OCI-LY3 (cell line): ENCODE measurements at regions not wholly inside any gene's neighbourhood (a gene's known extent, or its start where the extent isn't known, plus 50 kb on each side); places are given as distances from the start of the nearest gene placed in this dataset.

Source experiments
- H2AFZ ChIP-seq: fragments of 200-600, 300-600 bp; shearing (Covaris generic); 2 replicates; pipeline ENCODE4 v1.6.0; 2014; ENCODE audit warnings: antibody characterized with exemption, low read depth, low read length
- H3K27ac ChIP-seq: fragments of 200-600, 300-600 bp; sonication (generic); 2 replicates; pipeline ENCODE4 v1.5.1; 2014; ENCODE audit warnings: mild to moderate bottlenecking, low read length, moderate library complexity, mixed read lengths
- H3K27me3 ChIP-seq: fragments of 200-600, 300-600 bp; sonication (generic); 2 replicates; pipeline ENCODE4 v1.6.1; 2014; ENCODE audit warnings: low read depth, low read length, mixed read lengths
- H3K36me3 ChIP-seq: fragments of 200-600, 300-600 bp; sonication (generic); replicated peaks from 2 replicates; pipeline ENCODE3; 2014; ENCODE audit warnings: low read depth, low read length, mixed read lengths
- H3K4me1 ChIP-seq: fragments of 300-600, 200-600 bp; sonication (generic); 2 replicates; pipeline ENCODE4 v1.6.1; 2014; ENCODE audit warnings: low read length, mixed read lengths
- H3K4me2 ChIP-seq: fragments of 200-600, 300-600 bp; sonication (generic); 2 replicates; pipeline ENCODE4 v1.6.1; 2014; ENCODE audit warnings: low read length, mixed read lengths
- H3K4me3 ChIP-seq: fragments of 300-600, 200-600 bp; sonication (generic); 2 replicates; pipeline ENCODE4 v1.5.1; 2014; ENCODE audit warnings: antibody characterized with exemption, mild to moderate bottlenecking, low read length, moderate library complexity
- H3K79me2 ChIP-seq: fragments of 300-600, 200-600 bp; shearing (Covaris generic); 2 replicates; pipeline ENCODE4 v1.6.1; 2014; ENCODE audit warnings: mild to moderate bottlenecking, low read length, mixed read lengths
- H3K9ac ChIP-seq: fragments of 300-600, 200-600 bp; shearing (Covaris generic); 2 replicates; pipeline ENCODE4 v1.6.0; 2014; ENCODE audit warnings: mild to moderate bottlenecking, low read length, moderate library complexity
- H3K9me3 ChIP-seq: fragments of 200-600, 300-600 bp; shearing (Covaris generic); 2 replicates; pipeline ENCODE4 v1.6.1; 2014; ENCODE audit warnings: low read length, mixed read lengths; ENCODE audit not compliant: insufficient read depth
- H4K20me1 ChIP-seq: fragments of 200-600, 300-600 bp; sonication (generic); 2 replicates; pipeline ENCODE4 v1.6.1; 2016; ENCODE audit warnings: low read length, mixed read lengths; ENCODE audit not compliant: insufficient read depth
- CTCF ChIP-seq: fragments of 200-600, 300-600 bp; sonication (generic); IDR thresholded peaks from 2 replicates; pipeline ENCODE4 v1.5.1; 2014; ENCODE audit warnings: antibody characterized with exemption, low read length, low read depth
- EZH2phosphoT487 ChIP-seq: fragments of 200-600 bp; shearing (Covaris generic); IDR thresholded peaks from 2 replicates; pipeline ENCODE4 v1.6.1; 2018; ENCODE audit warnings: antibody characterized with exemption, mixed run types, low read depth

GRCh38 chr19:28394725-28395124 is 818.2 kb downstream of the UQCRFS1 start:
- Histone ChIP-seq H3K4me3 (no peak overlapping the region), H3K4me1 (no peaks in the 10 kb centered on the region), H3K27me3 (peaks cover 6% of the 10 kb centered on the region), H3K36me3 (no peaks in the 10 kb centered on the region), H4K20me1 (no peaks in the 10 kb centered on the region), H3K9me3 (no peaks in the 10 kb centered on the region), H3K9ac (no peak overlapping the region), H3K79me2 (no peaks in the 10 kb centered on the region), H2AFZ (no peak overlapping the region), H3K4me2 (no peak overlapping the region), H3K27ac (no peak overlapping the region)
- no peak for TF ChIP-seq CTCF
- TF ChIP-seq EZH2phosphoT487, result no peak

- Histone ChIP-seq H3K27me3 (peaks cover 11% of the 10 kb centered on the region), H3K4me1 (no peaks in the 10 kb centered on the region), H3K4me2 (no peak overlapping the region), H4K20me1 (no peaks in the 10 kb centered on the region), H3K4me3 (no peak overlapping the region), H3K9ac (no peak overlapping the region), H3K36me3 (no peaks in the 10 kb centered on the region), H3K79me2 (no peaks in the 10 kb centered on the region), H3K27ac (no peak overlapping the region), H2AFZ (no peak overlapping the region), H3K9me3 (no peaks in the 10 kb centered on the region)
- no peak for TF ChIP-seq EZH2phosphoT487
- no peak for TF ChIP-seq CTCF
Observed at GRCh38 chr19:28393574-28394336, 819.2 kb downstream of the UQCRFS1 start.

- H3K27ac ChIP-seq, result no peak overlapping the region
- no peaks in the 10 kb centered on the region for H3K4me1 ChIP-seq
- H3K9me3 ChIP-seq, result no peaks in the 10 kb centered on the region
- H3K4me3 ChIP-seq, result no peak overlapping the region
- TF ChIP-seq CTCF (no peak), EZH2phosphoT487 (no peak)
- H3K4me2 ChIP-seq, result no peak overlapping the region
- no peaks in the 10 kb centered on the region for H4K20me1 ChIP-seq
- H3K27me3 ChIP-seq, result peaks cover 12% of the 10 kb centered on the region; the same call in 1 of the 2 replicates
- H3K36me3 ChIP-seq, result no peaks in the 10 kb centered on the region
- H3K9ac ChIP-seq, result no peak overlapping the region
- no peak overlapping the region for H2AFZ ChIP-seq
- H3K79me2 ChIP-seq, result no peaks in the 10 kb centered on the region
Observed at GRCh38 chr19:28388988-28389387, 824.0 kb downstream of the UQCRFS1 start.

GRCh38 chr19:28387507-28387906 is 825.4 kb downstream of the UQCRFS1 start:
- no peaks in the 10 kb centered on the region for H3K4me1 ChIP-seq
- H3K4me2 ChIP-seq, result no peak overlapping the region
- H2AFZ ChIP-seq, result no peak overlapping the region
- TF ChIP-seq CTCF (no peak), EZH2phosphoT487 (no peak)
- H4K20me1 ChIP-seq, result no peaks in the 10 kb centered on the region
- no peak overlapping the region for H3K27ac ChIP-seq
- no peaks in the 10 kb centered on the region for H3K9me3 ChIP-seq
- peaks cover 16% of the 10 kb centered on the region; the same call in 1 of the 2 replicates for H3K27me3 ChIP-seq
- no peak overlapping the region for H3K4me3 ChIP-seq
- no peaks in the 10 kb centered on the region for H3K79me2 ChIP-seq
- no peak overlapping the region for H3K9ac ChIP-seq
- no peaks in the 10 kb centered on the region for H3K36me3 ChIP-seq
